Progenitor cell of endocrine pancreas (in vitro differentiated cells): ENCODE measurements at regions not wholly inside any gene's neighbourhood (a gene's known extent, or its start where the extent isn't known, plus 50 kb on each side); places are given as distances from the start of the nearest gene placed in this dataset.

Experiments
- DNase-seq: peaks from one replicate; pipeline ENCODE4 v3.0.0; 2021; ENCODE audit warnings: low spot score; ENCODE audit not compliant: unreplicated experiment
- H3K27ac Mint-ChIP-seq: 2 replicates; pipeline ENCODE4 v1.8.0; 2021; ENCODE audit warnings: mild to moderate bottlenecking, moderate library complexity, mixed read lengths
- H3K27me3 Mint-ChIP-seq: 2 replicates; pipeline ENCODE4 v1.8.0; 2021; ENCODE audit warnings: mixed read lengths
- H3K36me3 Mint-ChIP-seq: 2 replicates; pipeline ENCODE4 v1.8.0; 2022; ENCODE audit warnings: mixed read lengths; ENCODE audit not compliant: insufficient read depth
- H3K4me1 Mint-ChIP-seq: 2 replicates; pipeline ENCODE4 v1.8.0; 2021; ENCODE audit warnings: low read depth, mixed read lengths
- H3K4me3 Mint-ChIP-seq: 2 replicates; pipeline ENCODE4 v1.8.0; 2021; ENCODE audit warnings: low read depth, mild to moderate bottlenecking, moderate library complexity, mixed read lengths
- H3K9me3 Mint-ChIP-seq: 2 replicates; pipeline ENCODE4 v1.8.0; 2021; ENCODE audit warnings: low read depth, mixed read lengths
- CTCF ChIP-seq: fragments of 200-600 bp; sonication (generic); IDR thresholded peaks from one replicate; pipeline ENCODE4 v1.5.0; 2021; ENCODE audit warnings: antibody characterized with exemption, mild to moderate bottlenecking; ENCODE audit not compliant: unreplicated experiment

- H3K4me1 Mint-ChIP-seq = peaks cover 4% of the 10 kb centered on the region
- H3K4me3 Mint-ChIP-seq = no peak overlapping the region
- H3K27me3 Mint-ChIP-seq = no peaks in the 10 kb centered on the region
- H3K9me3 Mint-ChIP-seq = peaks cover 22% of the 10 kb centered on the region
- H3K36me3 Mint-ChIP-seq = no peaks in the 10 kb centered on the region
- DNase-seq = no peak
- no peak overlapping the region for H3K27ac Mint-ChIP-seq
- no peak for TF ChIP-seq CTCF
These were observed 87.6 kb upstream of the VCX3B start for GRCh38 chrX:8377041-8377440.

- Mint-ChIP-seq H3K4me1 (no peaks in the 10 kb centered on the region), H3K27ac (no peak overlapping the region), H3K4me3 (no peak overlapping the region), H3K9me3 (no peaks in the 10 kb centered on the region), H3K36me3 (no peaks in the 10 kb centered on the region), H3K27me3 (no peaks in the 10 kb centered on the region)
- TF ChIP-seq CTCF = no peak
- no peak for DNase-seq
These were observed 73.9 kb upstream of the VCX3B start for GRCh38 chrX:8390771-8391170.

DNA sequence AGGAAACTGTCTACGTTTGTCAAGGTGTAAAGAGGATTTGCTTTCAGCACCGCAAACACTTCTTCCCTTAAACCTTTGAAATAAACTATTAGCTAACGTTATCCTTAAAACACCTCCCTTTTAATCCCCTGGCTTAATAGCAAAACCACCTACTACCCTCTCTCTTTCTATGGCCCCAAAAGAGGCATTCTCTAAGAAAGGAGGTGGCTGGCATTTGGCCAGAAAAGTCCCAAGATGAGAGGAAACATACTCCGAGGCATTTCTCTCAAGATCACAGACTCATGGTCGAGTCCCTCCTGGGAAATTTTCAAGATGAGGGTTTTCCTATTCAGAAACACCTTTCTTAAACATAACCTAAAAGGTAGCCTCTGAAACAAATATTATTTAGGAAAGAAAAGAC lies 60.6 kb upstream of the VCX3B start:
- no peak for DNase-seq
- TF ChIP-seq CTCF = no peak
- peaks cover 3% of the 10 kb centered on the region for H3K9me3 Mint-ChIP-seq
- H3K27me3 Mint-ChIP-seq = no peaks in the 10 kb centered on the region
- H3K36me3 Mint-ChIP-seq = no peaks in the 10 kb centered on the region
- H3K4me3 Mint-ChIP-seq = no peak overlapping the region
- H3K27ac Mint-ChIP-seq = no peak overlapping the region
- H3K4me1 Mint-ChIP-seq = peaks cover 14% of the 10 kb centered on the region

GRCh38 chrX:8404471-8404870 lies 60.2 kb upstream of the VCX3B start:
- Mint-ChIP-seq H3K27ac (peak overlapping the region; percentile 3), H3K9me3 (peaks cover 3% of the 10 kb centered on the region), H3K4me3 (no peak overlapping the region), H3K4me1 (peaks cover 14% of the 10 kb centered on the region), H3K27me3 (no peaks in the 10 kb centered on the region), H3K36me3 (no peaks in the 10 kb centered on the region)
- TF ChIP-seq CTCF = no peak
- DNase-seq = no peak

- peaks cover 14% of the 10 kb centered on the region for H3K4me1 Mint-ChIP-seq
- H3K36me3 Mint-ChIP-seq = no peaks in the 10 kb centered on the region
- no peak for TF ChIP-seq CTCF
- peak overlapping the region; percentile 3 for H3K27ac Mint-ChIP-seq
- no peak for DNase-seq
- no peaks in the 10 kb centered on the region for H3K27me3 Mint-ChIP-seq
- peaks cover 3% of the 10 kb centered on the region for H3K9me3 Mint-ChIP-seq
- no peak overlapping the region for H3K4me3 Mint-ChIP-seq
These were observed 59.7 kb upstream of the VCX3B start for GRCh38 chrX:8404926-8405325.
